Activated CD4-positive, alpha-beta T cell treated with anti-CD3 and anti-CD28 coated beads, Interleukin-2, amount 10 ng/mL, durations not matched to agents 24 days and 14 days (primary cell): ENCODE measurements at regions not wholly inside any gene's neighbourhood (a gene's known extent, or its start where the extent isn't known, plus 50 kb on each side); places are given as distances from the start of the nearest gene placed in this dataset.

ENCODE experiments used
- DNase-seq: peaks from one replicate; pipeline ENCODE4 v3.0.0; 2022
- H3K27ac Mint-ChIP-seq: one replicate; pipeline ENCODE4 v1.8.0; 2022; ENCODE audit warnings: mild to moderate bottlenecking, mixed read lengths
- H3K27me3 Mint-ChIP-seq: one replicate; pipeline ENCODE4 v1.8.0; 2022; ENCODE audit warnings: mixed read lengths
- H3K36me3 Mint-ChIP-seq: one replicate; pipeline ENCODE4 v1.8.0; 2022; ENCODE audit warnings: low read depth, mild to moderate bottlenecking, mixed read lengths
- H3K4me1 Mint-ChIP-seq: one replicate; pipeline ENCODE4 v1.8.0; 2021; ENCODE audit warnings: mixed read lengths
- H3K4me3 Mint-ChIP-seq: one replicate; pipeline ENCODE4 v1.8.0; 2022; ENCODE audit warnings: mild to moderate bottlenecking, moderate library complexity, mixed read lengths
- H3K9me3 Mint-ChIP-seq: one replicate; pipeline ENCODE4 v1.8.0; 2021; ENCODE audit warnings: mixed read lengths
- intact Hi-C: fragments of 100-400 bp; cut with micrococcal nuclease; formaldehyde crosslinking; loops from one replicate; pipeline ENCODE4 v1.15.1; 2023

- intact Hi-C loops, result no loop called here
- H3K4me1 Mint-ChIP-seq, result no peaks in the 10 kb centered on the region
Observed at GRCh38 chr4:43223820-43224219, 331.3 kb downstream of the GRXCR1 start.

GRCh38 chr4:43224559-43224958 lies 332.0 kb downstream of the GRXCR1 start:
- Mint-ChIP-seq H3K27ac (no peak overlapping the region), H3K4me1 (no peaks in the 10 kb centered on the region), H3K4me3 (no peak overlapping the region), H3K9me3 (no peaks in the 10 kb centered on the region), H3K27me3 (no peaks in the 10 kb centered on the region), H3K36me3 (no peaks in the 10 kb centered on the region)
- no peak for DNase-seq
- intact Hi-C loops, result no loop called here

More at GRCh38 chr4:43223820-43224219, 331.3 kb downstream of the GRXCR1 start:
- no peak for DNase-seq
- Mint-ChIP-seq H3K9me3 (no peaks in the 10 kb centered on the region), H3K36me3 (no peaks in the 10 kb centered on the region), H3K27me3 (no peaks in the 10 kb centered on the region), H3K4me3 (no peak overlapping the region), H3K27ac (no peak overlapping the region)

GRCh38 chr4:43233321-43233720 lies 340.8 kb downstream of the GRXCR1 start:
- no peaks in the 10 kb centered on the region for H3K36me3 Mint-ChIP-seq
- H3K27ac Mint-ChIP-seq, result no peak overlapping the region
- intact Hi-C loops, result no loop called here
- H3K9me3 Mint-ChIP-seq, result no peaks in the 10 kb centered on the region
- H3K4me1 Mint-ChIP-seq, result no peaks in the 10 kb centered on the region
- DNase-seq, result no peak
- H3K4me3 Mint-ChIP-seq, result no peak overlapping the region
- H3K27me3 Mint-ChIP-seq, result no peaks in the 10 kb centered on the region

GRCh38 chr4:43234626-43235415 lies 342.3 kb downstream of the GRXCR1 start:
- intact Hi-C loops, result no loop called here
- DNase-seq, result no peak
- H3K36me3 Mint-ChIP-seq, result no peaks in the 10 kb centered on the region
- H3K4me3 Mint-ChIP-seq, result no peak overlapping the region
- no peaks in the 10 kb centered on the region for H3K4me1 Mint-ChIP-seq
- H3K9me3 Mint-ChIP-seq, result no peaks in the 10 kb centered on the region
- H3K27ac Mint-ChIP-seq, result no peak overlapping the region
- H3K27me3 Mint-ChIP-seq, result no peaks in the 10 kb centered on the region

GRCh38 chr4:43238008-43238407 lies 345.5 kb downstream of the GRXCR1 start:
- intact Hi-C loops, result no loop called here
- Mint-ChIP-seq H3K27me3 (no peaks in the 10 kb centered on the region), H3K4me1 (no peaks in the 10 kb centered on the region), H3K9me3 (no peaks in the 10 kb centered on the region), H3K27ac (no peak overlapping the region), H3K4me3 (no peak overlapping the region), H3K36me3 (no peaks in the 10 kb centered on the region)
- DNase-seq, result no peak

- intact Hi-C loops, result no loop called here
- Mint-ChIP-seq H3K9me3 (no peaks in the 10 kb centered on the region), H3K36me3 (no peaks in the 10 kb centered on the region), H3K27me3 (no peaks in the 10 kb centered on the region), H3K27ac (no peak overlapping the region), H3K4me3 (no peak overlapping the region), H3K4me1 (no peaks in the 10 kb centered on the region)
- DNase-seq, result no peak
Observed at GRCh38 chr4:43238585-43238984, 346.1 kb downstream of the GRXCR1 start.

GRCh38 chr4:43241104-43241503 lies 348.6 kb downstream of the GRXCR1 start:
- DNase-seq, result no peak
- Mint-ChIP-seq H3K27ac (no peak overlapping the region), H3K4me1 (no peaks in the 10 kb centered on the region), H3K4me3 (no peak overlapping the region), H3K9me3 (no peaks in the 10 kb centered on the region), H3K27me3 (no peaks in the 10 kb centered on the region), H3K36me3 (no peaks in the 10 kb centered on the region)
- intact Hi-C loops, result no loop called here

GRCh38 chr4:43242606-43243005 lies 350.1 kb downstream of the GRXCR1 start:
- no peaks in the 10 kb centered on the region for H3K36me3 Mint-ChIP-seq
- H3K27ac Mint-ChIP-seq, result no peak overlapping the region
- intact Hi-C loops, result no loop called here

GRCh38 chr4:43243433-43244116 lies 351.1 kb downstream of the GRXCR1 start:
- H3K4me1 Mint-ChIP-seq, result no peaks in the 10 kb centered on the region
- no peak for DNase-seq
- H3K36me3 Mint-ChIP-seq, result no peaks in the 10 kb centered on the region
- intact Hi-C loops, result no loop called here
- no peaks in the 10 kb centered on the region for H3K27me3 Mint-ChIP-seq
- no peak overlapping the region for H3K27ac Mint-ChIP-seq
- H3K4me3 Mint-ChIP-seq, result no peak overlapping the region
- no peaks in the 10 kb centered on the region for H3K9me3 Mint-ChIP-seq

More at GRCh38 chr4:43242606-43243005, 350.1 kb downstream of the GRXCR1 start:
- Mint-ChIP-seq H3K9me3 (no peaks in the 10 kb centered on the region), H3K4me1 (no peaks in the 10 kb centered on the region), H3K4me3 (no peak overlapping the region), H3K27me3 (no peaks in the 10 kb centered on the region)
- no peak for DNase-seq

GRCh38 chr4:43244688-43245382 lies 352.3 kb downstream of the GRXCR1 start:
- DNase-seq, result no peak
- Mint-ChIP-seq H3K9me3 (no peaks in the 10 kb centered on the region), H3K4me3 (no peak overlapping the region), H3K27me3 (no peaks in the 10 kb centered on the region), H3K27ac (no peak overlapping the region), H3K36me3 (no peaks in the 10 kb centered on the region), H3K4me1 (no peaks in the 10 kb centered on the region)
- intact Hi-C loops, result no loop called here

GRCh38 chr4:43251841-43252240 lies 359.3 kb downstream of the GRXCR1 start:
- no peaks in the 10 kb centered on the region for H3K4me1 Mint-ChIP-seq
- no peaks in the 10 kb centered on the region for H3K27me3 Mint-ChIP-seq

GRCh38 chr4:43253541-43253940 lies 361.0 kb downstream of the GRXCR1 start:
- intact Hi-C loops, result no loop called here
- peaks cover 3% of the 10 kb centered on the region for H3K9me3 Mint-ChIP-seq
- no peak overlapping the region for H3K4me3 Mint-ChIP-seq
- H3K4me1 Mint-ChIP-seq, result no peaks in the 10 kb centered on the region
- H3K27me3 Mint-ChIP-seq, result no peaks in the 10 kb centered on the region
- no peaks in the 10 kb centered on the region for H3K36me3 Mint-ChIP-seq
- DNase-seq, result no peak
- H3K27ac Mint-ChIP-seq, result no peak overlapping the region

More at GRCh38 chr4:43251841-43252240, 359.3 kb downstream of the GRXCR1 start:
- Mint-ChIP-seq H3K9me3 (peaks cover 3% of the 10 kb centered on the region), H3K36me3 (no peaks in the 10 kb centered on the region), H3K27ac (no peak overlapping the region), H3K4me3 (no peak overlapping the region)
- no peak for DNase-seq
- intact Hi-C loops, result no loop called here

GRCh38 chr4:43264730-43265129 lies 372.2 kb downstream of the GRXCR1 start:
- no peak overlapping the region for H3K4me3 Mint-ChIP-seq
- intact Hi-C loops, result no loop called here
- no peak for DNase-seq
- no peaks in the 10 kb centered on the region for H3K27me3 Mint-ChIP-seq
- no peak overlapping the region for H3K27ac Mint-ChIP-seq
- no peaks in the 10 kb centered on the region for H3K4me1 Mint-ChIP-seq
- H3K36me3 Mint-ChIP-seq, result no peaks in the 10 kb centered on the region
- H3K9me3 Mint-ChIP-seq, result peaks cover 10% of the 10 kb centered on the region

GRCh38 chr4:43271946-43272345 lies 379.4 kb downstream of the GRXCR1 start:
- Mint-ChIP-seq H3K9me3 (peaks cover 10% of the 10 kb centered on the region), H3K27ac (no peak overlapping the region), H3K4me3 (no peak overlapping the region), H3K36me3 (no peaks in the 10 kb centered on the region), H3K27me3 (no peaks in the 10 kb centered on the region), H3K4me1 (no peaks in the 10 kb centered on the region)
- intact Hi-C loops, result no loop called here
- no peak for DNase-seq
